NCI-H2171 (cell line): ENCODE measurements at regions not wholly inside any gene's neighbourhood (a gene's known extent, or its start where the extent isn't known, plus 50 kb on each side); places are given as distances from the start of the nearest gene placed in this dataset.

Experiments used
- DNase-seq: peaks from one replicate; lab custom pipeline; 2025; lab: John Stamatoyannopoulos, UW

GRCh38 chr5:67413721-67414120 lies 217.1 kb upstream of the CD180 start:
- no peak for DNase-seq

- DNase-seq, result no peak
Measured at GRCh38 chr5:67409126-67409777, 212.7 kb upstream of the CD180 start.

GRCh38 chr5:67407979-67408378 lies 211.4 kb upstream of the CD180 start:
- no peak for DNase-seq

- no peak for DNase-seq
Measured at GRCh38 chr5:67405755-67406154, 209.2 kb upstream of the CD180 start.

- no peak for DNase-seq
Measured at GRCh38 chr5:67405101-67405364, 208.4 kb upstream of the CD180 start.

GRCh38 chr5:67404256-67405100 lies 207.9 kb upstream of the CD180 start:
- DNase-seq, result no peak

- DNase-seq, result no peak
Measured at GRCh38 chr5:67402526-67402925, 205.9 kb upstream of the CD180 start.

- DNase-seq, result no peak
Measured at GRCh38 chr5:67401172-67401571, 204.6 kb upstream of the CD180 start.

- DNase-seq, result no peak
Measured at GRCh38 chr5:67400752-67401151, 204.2 kb upstream of the CD180 start.

GRCh38 chr5:67395790-67396418 lies 199.3 kb upstream of the CD180 start:
- no peak for DNase-seq

- no peak for DNase-seq
Measured at GRCh38 chr5:67393211-67393610, 196.6 kb upstream of the CD180 start.

- DNase-seq, result no peak
Measured at GRCh38 chr5:67390935-67391334, 194.3 kb upstream of the CD180 start.

GRCh38 chr5:67383451-67383850 lies 186.9 kb upstream of the CD180 start:
- no peak for DNase-seq

- DNase-seq, result no peak
Measured at GRCh38 chr5:67381236-67381880, 184.8 kb upstream of the CD180 start.

GRCh38 chr5:67380431-67380830 lies 183.8 kb upstream of the CD180 start:
- no peak for DNase-seq

GRCh38 chr5:67379753-67380152 lies 183.2 kb upstream of the CD180 start:
- no peak for DNase-seq

- DNase-seq, result no peak
Measured at GRCh38 chr5:67378256-67378655, 181.7 kb upstream of the CD180 start.

GRCh38 chr5:67377631-67378030 lies 181.0 kb upstream of the CD180 start:
- no peak for DNase-seq

GRCh38 chr5:67375606-67376005 lies 179.0 kb upstream of the CD180 start:
- DNase-seq, result no peak

- DNase-seq, result no peak
Measured at GRCh38 chr5:67374378-67374777, 177.8 kb upstream of the CD180 start.

- no peak for DNase-seq
Measured at GRCh38 chr5:67373518-67373917, 176.9 kb upstream of the CD180 start.

- DNase-seq, result no peak
Measured at GRCh38 chr5:67372887-67373286, 176.3 kb upstream of the CD180 start.

- no peak for DNase-seq
Measured at GRCh38 chr5:67371924-67372323, 175.3 kb upstream of the CD180 start.
